ENCODE measurements at regions not wholly inside any gene's neighbourhood (a gene's known extent, or its start where the extent isn't known, plus 50 kb on each side); places are given as distances from the start of the nearest gene placed in this dataset.

DNA sequence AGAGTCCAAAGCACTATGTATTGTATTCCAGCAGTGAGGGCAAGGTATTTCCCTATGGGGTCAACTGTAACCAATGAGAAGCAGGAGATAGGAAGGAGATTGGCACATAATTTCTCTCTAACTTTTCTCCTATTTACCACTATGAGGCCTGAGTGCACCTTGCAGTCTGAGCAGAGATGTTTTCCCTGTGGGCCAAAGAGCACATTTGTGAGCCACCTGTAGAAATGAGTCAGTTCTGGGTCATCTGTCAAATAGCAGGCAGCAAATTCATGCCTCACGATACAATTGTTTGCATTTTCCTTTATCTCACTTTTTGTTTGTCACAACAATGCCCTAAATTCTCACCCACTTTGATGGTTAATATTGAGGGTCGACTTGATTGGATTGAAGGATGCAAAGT is 547.2 kb upstream of the NCAM2 start:
- TF ChIP-seq, protein P1, sequence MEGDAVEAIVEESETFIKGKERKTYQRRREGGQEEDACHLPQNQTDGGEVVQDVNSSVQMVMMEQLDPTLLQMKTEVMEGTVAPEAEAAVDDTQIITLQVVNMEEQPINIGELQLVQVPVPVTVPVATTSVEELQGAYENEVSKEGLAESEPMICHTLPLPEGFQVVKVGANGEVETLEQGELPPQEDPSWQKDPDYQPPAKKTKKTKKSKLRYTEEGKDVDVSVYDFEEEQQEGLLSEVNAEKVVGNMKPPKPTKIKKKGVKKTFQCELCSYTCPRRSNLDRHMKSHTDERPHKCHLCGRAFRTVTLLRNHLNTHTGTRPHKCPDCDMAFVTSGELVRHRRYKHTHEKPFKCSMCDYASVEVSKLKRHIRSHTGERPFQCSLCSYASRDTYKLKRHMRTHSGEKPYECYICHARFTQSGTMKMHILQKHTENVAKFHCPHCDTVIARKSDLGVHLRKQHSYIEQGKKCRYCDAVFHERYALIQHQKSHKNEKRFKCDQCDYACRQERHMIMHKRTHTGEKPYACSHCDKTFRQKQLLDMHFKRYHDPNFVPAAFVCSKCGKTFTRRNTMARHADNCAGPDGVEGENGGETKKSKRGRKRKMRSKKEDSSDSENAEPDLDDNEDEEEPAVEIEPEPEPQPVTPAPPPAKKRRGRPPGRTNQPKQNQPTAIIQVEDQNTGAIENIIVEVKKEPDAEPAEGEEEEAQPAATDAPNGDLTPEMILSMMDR (IDR thresholded peaks at IDR 0.05; ENCODE audit: borderline replicate concordance, extremely low read depth, low read length, poor library complexity, severe bottlenecking), result no peak
- TF ChIP-seq EZH2 (IDR thresholded peaks at IDR 0.05; ENCODE audit: borderline replicate concordance, low read depth, low read length, severe bottlenecking), result no peak

Measured in DND-41 (cell line).